HFFc6 (cell line): ENCODE measurements at regions not wholly inside any gene's neighbourhood (a gene's known extent, or its start where the extent isn't known, plus 50 kb on each side); places are given as distances from the start of the nearest gene placed in this dataset.

Source experiments
- DNase-seq: peaks from one replicate; pipeline ENCODE4 v3.0.0-alpha.2; 2018
- H3K27ac Mint-ChIP-seq: 2 replicates; pipeline ENCODE4 v1.8.0; 2020; ENCODE audit warnings: mild to moderate bottlenecking, mixed read lengths
- H3K27me3 Mint-ChIP-seq: 2 replicates; pipeline ENCODE4 v1.8.0; 2021; ENCODE audit warnings: mild to moderate bottlenecking, moderate library complexity, mixed read lengths; ENCODE audit not compliant: insufficient read depth
- H3K36me3 Mint-ChIP-seq: 2 replicates; pipeline ENCODE4 v1.8.0; 2021; ENCODE audit warnings: low read depth, mixed read lengths
- H3K4me1 Mint-ChIP-seq: 2 replicates; pipeline ENCODE4 v1.8.0; 2020; ENCODE audit warnings: low read depth, mixed read lengths
- H3K4me3 Mint-ChIP-seq: 2 replicates; pipeline ENCODE4 v1.8.0; 2020; ENCODE audit warnings: mild to moderate bottlenecking, moderate library complexity, mixed read lengths
- H3K9me3 Mint-ChIP-seq: 2 replicates; pipeline ENCODE4 v1.8.0; 2020; ENCODE audit warnings: mild to moderate bottlenecking, mixed read lengths
- CTCF ChIP-seq: fragments of 200-600 bp; sonication (generic); IDR thresholded peaks from 2 replicates; pipeline ENCODE4 v1.5.0; 2021; ENCODE audit warnings: antibody characterized with exemption, mild to moderate bottlenecking

GRCh38 chr18:22841840-22842239 lies 91.3 kb upstream of the RBBP8 start:
- Mint-ChIP-seq H3K9me3 (no peaks in the 10 kb centered on the region), H3K4me3 (no peak overlapping the region), H3K27me3 (peaks cover 2% of the 10 kb centered on the region), H3K27ac (no peak overlapping the region), H3K4me1 (peaks cover 21% of the 10 kb centered on the region), H3K36me3 (no peaks in the 10 kb centered on the region)
- no peak for TF ChIP-seq CTCF
- DNase-seq = peak; percentile 14

- Mint-ChIP-seq H3K27me3 (peaks cover 7% of the 10 kb centered on the region), H3K27ac (no peak overlapping the region), H3K4me3 (no peak overlapping the region), H3K36me3 (no peaks in the 10 kb centered on the region), H3K4me1 (peaks cover 21% of the 10 kb centered on the region), H3K9me3 (no peaks in the 10 kb centered on the region)
- no peak for TF ChIP-seq CTCF
- no peak for DNase-seq
These were observed 88.9 kb upstream of the RBBP8 start for GRCh38 chr18:22844190-22844589.

- no peak for TF ChIP-seq CTCF
- Mint-ChIP-seq H3K9me3 (no peaks in the 10 kb centered on the region), H3K4me1 (peaks cover 21% of the 10 kb centered on the region), H3K4me3 (no peak overlapping the region), H3K36me3 (no peaks in the 10 kb centered on the region), H3K27ac (no peak overlapping the region), H3K27me3 (peaks cover 7% of the 10 kb centered on the region)
- DNase-seq = no peak
These were observed 88.5 kb upstream of the RBBP8 start for GRCh38 chr18:22844628-22845027.

- DNase-seq = no peak
- H3K9me3 Mint-ChIP-seq = no peaks in the 10 kb centered on the region
- no peaks in the 10 kb centered on the region for H3K36me3 Mint-ChIP-seq
- peaks cover 13% of the 10 kb centered on the region for H3K27me3 Mint-ChIP-seq
- H3K4me1 Mint-ChIP-seq = peaks cover 21% of the 10 kb centered on the region
- H3K27ac Mint-ChIP-seq = no peak overlapping the region
- H3K4me3 Mint-ChIP-seq = no peak overlapping the region
- peak; percentile 72 for TF ChIP-seq CTCF
These were observed 86.9 kb upstream of the RBBP8 start for GRCh38 chr18:22846088-22846683.

GRCh38 chr18:22846697-22847096 lies 86.4 kb upstream of the RBBP8 start:
- Mint-ChIP-seq H3K27me3 (peaks cover 13% of the 10 kb centered on the region), H3K36me3 (no peaks in the 10 kb centered on the region), H3K9me3 (no peaks in the 10 kb centered on the region), H3K4me1 (peaks cover 18% of the 10 kb centered on the region), H3K4me3 (no peak overlapping the region), H3K27ac (no peak overlapping the region)
- TF ChIP-seq CTCF = no peak
- no peak for DNase-seq

GRCh38 chr18:22847392-22847791 lies 85.7 kb upstream of the RBBP8 start:
- Mint-ChIP-seq H3K4me1 (peaks cover 12% of the 10 kb centered on the region), H3K4me3 (no peak overlapping the region), H3K27me3 (peaks cover 13% of the 10 kb centered on the region), H3K27ac (no peak overlapping the region), H3K36me3 (no peaks in the 10 kb centered on the region), H3K9me3 (no peaks in the 10 kb centered on the region)
- TF ChIP-seq CTCF = no peak
- no peak for DNase-seq
